Muscle of arm (tissue), 1 donor: ENCODE measurements at regions not wholly inside any gene's neighbourhood (a gene's known extent, or its start where the extent isn't known, plus 50 kb on each side); places are given as distances from the start of the nearest gene placed in this dataset.
"Not testable (repeated sequence)": the region's sequence is repeated elsewhere in the genome, so short reads cannot be mapped to it uniquely, and the experiment has no call there.

Experiments
- DNase-seq: peaks from one replicate; pipeline ENCODE4 v3.0.0-alpha.2; 2013

DNA sequence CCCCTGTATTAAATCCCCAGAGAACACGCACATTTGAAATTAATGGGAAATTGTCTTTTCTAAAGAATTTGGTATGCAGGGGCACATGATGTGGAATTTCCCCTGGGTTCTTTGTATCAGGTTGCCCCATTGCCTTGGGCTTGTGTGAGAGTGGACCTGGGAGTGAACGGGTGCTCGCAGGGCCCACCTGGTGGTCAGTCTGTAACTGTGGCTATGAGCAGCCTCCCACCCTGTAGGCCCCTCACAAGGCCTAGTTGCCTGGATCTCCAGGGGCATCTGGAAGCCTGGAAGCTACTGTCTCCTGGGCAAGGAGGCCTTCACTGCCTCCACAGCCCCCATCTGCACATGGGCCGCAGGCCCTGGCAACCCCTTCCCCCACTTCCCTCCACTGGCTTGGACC lies 96.7 kb downstream of the SLC25A47 start:
- DNase-seq, result no peak

DNA sequence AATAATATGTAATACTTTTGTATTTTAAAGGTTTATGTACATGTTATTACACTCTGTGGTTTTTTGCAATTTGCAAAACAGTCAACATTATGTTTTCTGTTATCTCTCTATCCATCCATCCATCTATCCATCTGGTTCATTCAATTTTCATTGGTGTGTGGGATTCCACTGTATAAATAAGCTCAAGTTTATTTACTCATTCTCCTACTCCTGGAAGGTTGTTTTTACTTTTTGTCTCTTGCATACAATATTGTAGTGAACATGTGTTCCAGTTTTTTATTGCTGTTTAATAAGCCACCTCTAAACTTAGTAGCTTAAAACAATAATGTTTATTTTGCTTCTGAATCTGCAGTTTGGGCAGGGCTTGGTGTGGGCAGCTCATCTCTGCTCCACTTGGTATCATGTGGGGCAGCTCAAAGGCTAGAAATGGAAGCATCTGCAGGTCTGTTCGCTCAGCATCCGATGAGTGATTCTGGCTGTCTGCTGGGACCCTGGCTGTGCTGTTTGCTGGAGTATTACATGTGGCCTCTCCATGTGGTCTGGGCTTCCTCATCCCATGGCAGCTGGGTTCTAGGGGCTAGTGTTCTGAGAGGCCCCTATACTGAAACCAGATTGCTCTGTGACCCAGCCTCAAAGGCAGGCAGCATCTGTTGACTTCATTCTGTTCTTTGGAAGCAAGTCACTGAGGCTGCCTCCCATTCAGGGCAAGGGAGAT lies 98.8 kb downstream of the SLC25A47 start:
- no peak for DNase-seq

DNA sequence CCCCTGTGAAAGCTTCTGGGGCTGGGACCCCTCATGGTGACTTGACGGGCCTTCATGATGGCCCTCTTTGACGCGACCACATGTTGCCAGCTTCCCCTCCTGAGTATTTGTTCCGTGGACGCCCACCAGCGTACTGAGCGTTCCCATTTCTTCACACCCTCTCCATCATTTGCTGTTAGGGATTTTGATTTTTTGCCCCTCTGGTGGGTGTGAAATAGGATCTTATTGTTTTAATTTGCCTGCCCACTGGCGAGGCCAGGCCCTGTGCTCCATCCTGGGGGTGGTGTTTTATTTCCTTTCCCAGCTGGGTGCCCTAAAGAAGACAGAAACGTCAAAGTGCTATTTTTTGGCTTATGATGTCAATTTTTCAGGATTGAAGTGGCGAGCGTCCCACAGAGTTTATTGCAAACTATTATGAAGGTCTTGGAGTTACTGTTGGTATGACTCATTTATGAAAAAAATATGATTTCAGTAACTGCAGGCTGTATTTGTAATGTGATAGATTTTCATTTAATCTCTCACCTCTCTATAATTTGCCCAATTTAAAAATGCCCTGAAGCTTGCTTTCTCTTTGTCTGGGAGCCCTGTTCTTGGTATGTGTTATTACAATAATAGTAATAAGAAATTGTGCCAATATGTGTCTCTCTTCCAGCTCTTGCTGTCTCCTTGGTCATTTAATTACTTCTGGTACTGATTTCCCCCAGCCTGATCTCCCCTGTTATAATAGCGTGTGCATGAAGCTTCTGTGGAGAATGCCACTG lies 99.6 kb downstream of the SLC25A47 start:
- no peak for DNase-seq

DNA sequence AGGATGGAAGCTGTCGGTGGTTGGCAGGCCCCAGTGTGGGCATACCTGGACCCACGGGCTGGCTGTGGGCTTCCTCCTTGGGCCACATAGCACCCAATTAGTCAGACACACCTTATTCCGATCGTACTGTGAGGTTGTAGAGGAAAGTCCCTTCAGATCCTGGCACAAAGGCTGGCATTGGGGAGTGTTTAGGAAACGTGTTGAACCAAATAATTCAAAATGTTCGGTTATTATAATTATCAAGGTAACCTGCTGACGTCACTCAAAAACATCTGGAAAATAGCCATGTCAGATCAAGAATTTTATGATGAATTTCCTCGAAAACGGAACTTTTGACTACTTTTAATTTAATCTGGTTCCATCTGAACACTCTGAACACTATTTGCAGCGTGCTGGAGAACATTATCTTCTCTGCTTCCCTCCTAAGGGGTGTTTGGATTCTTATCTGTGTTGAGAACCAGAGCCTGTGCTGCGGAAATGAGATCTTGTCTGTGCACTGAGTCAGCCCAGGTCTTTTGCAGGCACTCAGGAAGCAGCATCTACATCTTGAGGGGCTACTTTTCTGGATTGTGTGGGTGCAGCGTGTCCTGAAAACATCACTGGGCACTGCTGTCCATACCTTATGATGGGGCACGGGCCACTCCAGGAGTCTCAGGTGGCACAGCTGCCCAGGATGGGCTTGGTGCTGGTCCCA lies 100.3 kb downstream of the SLC25A47 start:
- no peak for DNase-seq

DNA sequence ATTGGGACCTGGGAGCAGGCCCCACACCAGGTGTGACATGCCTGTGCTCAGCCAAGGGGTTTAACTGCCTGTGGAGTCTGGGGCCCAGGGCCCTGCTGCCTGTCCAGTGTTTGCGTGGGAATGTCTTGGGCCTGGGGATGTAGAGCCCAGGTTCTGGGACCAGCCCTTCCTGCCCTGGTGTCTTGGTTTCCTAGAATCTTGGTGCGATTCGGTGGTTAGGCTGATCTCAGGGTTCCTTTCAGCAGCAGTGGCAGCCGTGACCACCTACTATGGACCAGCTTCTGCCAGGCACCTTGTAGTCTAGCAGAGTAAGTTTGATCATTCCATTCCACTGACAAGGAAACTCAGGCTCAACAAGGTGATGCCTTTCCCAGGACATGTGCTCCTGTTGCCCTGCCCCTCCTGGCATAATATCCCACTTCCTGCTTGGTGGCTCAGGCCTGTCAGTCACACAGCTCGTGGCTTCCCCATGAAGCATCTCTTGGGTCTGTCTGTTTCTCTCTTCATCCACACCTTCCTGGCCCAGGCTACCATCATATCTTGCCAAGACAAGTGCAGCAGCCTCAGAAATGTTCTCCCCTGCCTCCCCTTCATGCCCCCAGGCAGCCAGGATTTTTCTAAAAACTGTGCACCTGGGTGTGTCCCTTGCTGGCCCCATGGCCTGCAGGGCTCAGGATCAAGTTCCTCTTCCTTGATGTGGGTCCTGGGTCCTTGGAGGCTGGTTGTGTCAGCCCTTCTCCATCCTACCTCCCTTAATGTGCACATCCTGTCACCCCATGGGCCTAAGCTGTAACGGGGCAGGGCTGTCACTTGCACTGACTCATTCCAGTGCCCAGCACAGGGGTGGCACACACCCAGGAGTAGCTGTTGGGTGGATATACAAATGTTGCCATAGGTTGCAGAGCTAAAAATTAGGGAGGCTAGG lies 101.6 kb downstream of the SLC25A47 start:
- DNase-seq, result no peak

DNA sequence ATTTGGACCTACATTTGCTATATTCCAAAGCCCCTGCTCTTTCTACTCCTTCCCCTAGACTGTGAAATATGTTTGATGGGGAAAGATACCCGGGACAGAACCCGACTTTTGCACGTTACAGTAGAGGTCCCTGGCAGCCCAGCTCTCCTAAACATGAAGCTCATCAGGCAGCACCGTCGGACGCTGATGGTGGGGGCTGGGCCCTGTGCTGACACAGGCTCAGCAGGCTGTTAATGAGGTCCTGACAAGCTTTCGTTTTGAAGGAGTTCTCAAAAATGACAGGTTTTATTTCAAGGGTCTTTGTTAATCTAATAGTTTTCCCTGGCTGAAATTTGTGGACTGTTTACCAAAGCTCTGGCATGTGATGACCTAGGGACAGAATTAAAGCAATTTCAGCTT lies 102.3 kb downstream of the SLC25A47 start:
- DNase-seq, result no peak

DNA sequence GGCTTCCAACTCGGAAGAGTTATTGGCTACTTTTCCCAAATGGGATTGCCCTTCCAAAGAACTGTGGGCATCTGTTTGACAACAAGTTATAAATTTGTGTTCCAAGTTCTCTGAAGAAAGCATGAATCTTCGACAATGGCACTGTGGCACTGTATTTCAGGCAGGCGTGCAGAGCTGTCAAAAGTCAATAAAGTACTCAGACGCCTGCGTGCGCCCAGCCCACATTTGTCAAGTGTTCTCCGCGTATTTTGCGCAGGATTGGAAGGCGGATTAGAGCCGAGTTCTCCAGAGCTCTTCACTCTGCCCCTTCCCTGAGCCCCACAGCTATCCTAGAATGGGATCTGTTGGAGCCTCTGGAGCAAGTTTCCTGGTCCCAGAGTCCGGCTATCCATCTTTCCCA lies 103.2 kb downstream of the SLC25A47 start:
- no peak for DNase-seq

DNA sequence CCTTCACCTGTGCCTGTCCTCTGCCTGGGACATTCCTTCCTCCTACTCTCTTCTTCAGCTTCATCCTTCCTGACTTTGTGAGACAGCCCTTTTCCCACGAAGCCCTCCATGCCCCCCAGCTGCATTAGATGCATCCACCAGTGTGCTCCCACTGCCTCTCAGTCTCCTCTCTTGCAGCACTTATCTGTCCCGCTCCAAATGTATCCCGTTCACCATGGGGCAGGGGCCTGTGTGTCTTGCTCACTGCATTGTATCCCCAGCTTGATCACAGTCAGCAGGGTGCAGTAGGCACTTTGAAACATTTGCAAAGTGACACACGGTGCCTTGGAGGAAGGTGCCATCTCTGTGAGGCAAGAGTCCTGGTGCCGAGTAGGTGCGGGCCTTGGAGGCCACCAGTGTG lies 104.0 kb downstream of the SLC25A47 start:
- DNase-seq, result no peak

DNA sequence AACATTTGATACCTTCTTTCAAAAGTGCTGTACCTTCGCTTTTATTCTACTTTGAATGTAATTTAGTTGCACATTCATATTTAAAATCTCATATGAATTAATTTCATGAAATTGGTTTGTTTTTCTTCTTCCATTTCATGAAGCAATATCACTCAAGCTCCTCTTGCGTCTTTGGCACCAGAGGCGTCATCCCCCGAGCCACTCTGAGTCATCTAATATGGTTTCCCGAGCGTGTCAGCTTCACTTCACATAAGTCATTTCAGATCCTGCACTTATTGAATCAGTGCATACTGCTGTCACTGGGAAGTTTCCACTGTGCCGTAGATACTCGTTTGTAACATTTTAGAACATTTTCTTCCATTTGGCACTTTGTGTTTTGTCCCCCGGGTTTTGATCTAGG lies 105.6 kb downstream of the SLC25A47 start:
- no peak for DNase-seq

DNA sequence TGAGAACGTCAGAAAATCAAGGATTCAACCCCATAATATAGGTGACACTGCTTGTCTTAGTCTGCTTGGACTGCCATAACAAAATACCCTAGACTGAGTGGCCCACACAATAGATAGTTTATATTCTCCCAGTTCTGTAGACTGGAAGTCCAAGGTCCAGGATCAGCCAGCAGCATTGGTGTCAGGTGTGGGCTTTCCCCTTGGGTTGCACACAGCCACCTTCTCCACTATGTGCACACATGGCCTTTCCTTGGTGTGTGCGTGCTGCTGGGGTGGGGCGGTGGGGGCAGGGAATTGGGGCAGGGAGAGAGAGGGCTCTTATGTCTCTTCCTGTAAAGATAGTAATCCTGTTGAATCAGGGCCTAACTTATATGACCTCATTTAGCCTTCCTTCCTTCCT lies 106.4 kb downstream of the SLC25A47 start:
- DNase-seq, result no peak

DNA sequence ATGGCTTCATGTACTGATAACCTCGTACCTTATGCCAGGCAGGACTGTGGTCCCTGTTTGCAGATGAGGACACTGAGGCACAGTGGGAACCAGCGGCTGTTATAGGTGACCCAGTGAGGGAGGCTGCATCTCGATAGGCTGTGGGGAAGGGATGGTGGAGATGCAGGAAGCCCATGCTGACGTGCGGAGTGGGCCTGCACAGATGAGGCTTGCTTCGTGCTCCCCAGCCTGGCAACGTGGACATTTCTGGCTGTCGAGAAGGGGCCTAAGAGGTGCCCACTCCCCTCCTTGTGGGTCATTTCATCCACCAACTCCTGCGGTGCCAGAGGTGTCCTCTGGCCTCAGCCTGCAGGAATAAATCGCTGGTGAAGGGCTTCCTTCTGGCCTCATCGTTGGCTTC lies 107.4 kb downstream of the SLC25A47 start:
- no peak for DNase-seq

DNA sequence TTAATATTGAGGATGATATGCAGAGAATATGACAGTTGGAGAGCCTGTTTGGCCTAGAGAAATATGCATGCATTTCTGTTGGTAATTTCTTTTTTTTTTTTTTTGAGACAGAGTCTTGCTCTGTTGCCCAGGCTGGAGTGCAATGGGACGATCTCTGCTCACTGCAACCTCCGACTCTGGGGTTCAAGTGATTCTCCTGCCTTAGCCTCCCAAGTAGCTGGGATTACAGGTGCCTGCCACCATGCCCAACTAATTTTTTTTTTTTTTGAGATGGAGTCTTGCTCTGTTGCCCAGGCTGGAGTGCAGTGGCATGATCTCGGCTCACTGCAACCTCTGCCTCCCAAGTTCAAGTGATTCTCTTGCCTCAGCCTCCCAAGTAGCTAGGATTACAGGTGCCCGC lies 108.3 kb downstream of the SLC25A47 start:
- not testable (repeated sequence) for DNase-seq

DNA sequence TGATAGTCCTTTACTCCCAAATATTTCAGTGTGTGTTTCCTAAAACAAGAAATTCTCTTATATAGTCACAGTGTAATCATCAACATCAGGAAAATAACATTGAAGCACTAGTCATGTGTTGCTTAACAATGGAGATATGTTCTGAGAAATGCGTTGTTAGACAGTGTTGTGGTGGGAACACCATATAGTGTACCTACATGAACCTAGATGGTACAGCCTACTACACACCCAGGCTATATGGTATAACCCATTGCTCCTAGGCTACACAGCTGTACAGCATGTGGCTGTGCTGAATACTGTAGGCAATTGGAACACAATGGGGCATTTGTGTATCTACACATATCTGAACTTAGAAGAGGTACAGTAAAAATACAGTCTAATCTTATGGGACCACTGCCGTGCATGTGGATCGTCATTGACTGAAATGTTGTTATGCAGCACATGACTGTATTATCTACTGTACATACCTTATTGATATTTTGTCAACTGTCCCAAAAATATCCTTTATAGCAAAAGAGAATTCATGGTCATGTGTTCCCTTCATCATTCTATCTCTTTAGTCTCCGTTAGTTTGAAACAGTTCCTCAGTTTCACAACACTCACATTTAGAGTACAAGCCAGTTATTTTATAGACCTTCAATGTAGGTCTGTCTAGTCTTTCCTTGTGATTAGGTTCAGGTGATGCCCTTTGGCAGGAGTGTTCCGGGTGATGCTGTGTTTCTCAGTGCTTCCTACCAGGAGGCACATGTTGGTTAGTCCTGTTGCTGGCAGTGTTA lies 109.7 kb downstream of the SLC25A47 start:
- DNase-seq, result no peak

DNA sequence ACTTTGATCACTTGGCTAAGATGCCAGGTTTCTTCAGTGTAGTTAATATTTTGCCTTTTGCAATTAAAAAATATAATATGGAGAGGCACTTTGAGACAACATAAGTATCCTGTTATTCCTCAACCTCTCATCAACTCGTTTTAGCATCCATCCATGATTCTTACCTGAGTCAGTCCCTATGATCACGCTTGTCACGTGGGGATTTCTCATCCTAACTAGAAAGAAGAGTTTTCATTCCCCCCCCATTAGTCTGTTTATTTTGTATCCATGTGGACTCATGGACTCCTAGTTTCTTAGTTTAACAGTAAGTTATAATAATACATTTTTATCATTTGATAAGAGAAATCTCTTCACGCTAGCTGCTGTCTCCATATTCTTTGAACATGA lies 110.3 kb downstream of the SLC25A47 start:
- DNase-seq, result no peak

DNA sequence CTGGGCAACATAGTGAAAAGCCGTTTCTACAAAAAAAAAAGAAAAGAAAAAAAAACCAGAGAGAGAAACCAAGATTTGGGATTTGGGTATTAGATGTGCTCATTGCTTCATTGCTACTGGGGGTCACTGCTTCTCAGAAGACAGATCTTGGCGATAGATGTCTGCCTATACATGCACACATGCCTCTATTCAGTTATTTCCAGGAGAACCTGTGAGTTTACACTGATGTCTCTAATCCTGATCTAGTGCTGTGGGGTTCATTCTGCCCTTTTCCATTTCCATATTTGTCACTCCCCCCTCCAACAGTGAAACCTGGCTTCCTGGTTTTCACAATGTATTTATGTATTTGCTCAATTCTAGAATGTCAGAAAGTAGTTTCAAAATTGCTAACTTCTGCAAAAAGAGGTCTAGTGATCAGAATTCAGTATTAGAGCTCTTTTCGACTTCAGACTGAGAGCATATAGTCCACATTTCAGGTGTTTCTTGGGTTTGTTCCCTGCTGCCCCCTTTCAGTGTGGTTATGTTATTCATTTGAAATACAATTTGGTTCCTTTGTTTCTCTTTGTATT lies 111.0 kb downstream of the SLC25A47 start:
- DNase-seq, result no peak

DNA sequence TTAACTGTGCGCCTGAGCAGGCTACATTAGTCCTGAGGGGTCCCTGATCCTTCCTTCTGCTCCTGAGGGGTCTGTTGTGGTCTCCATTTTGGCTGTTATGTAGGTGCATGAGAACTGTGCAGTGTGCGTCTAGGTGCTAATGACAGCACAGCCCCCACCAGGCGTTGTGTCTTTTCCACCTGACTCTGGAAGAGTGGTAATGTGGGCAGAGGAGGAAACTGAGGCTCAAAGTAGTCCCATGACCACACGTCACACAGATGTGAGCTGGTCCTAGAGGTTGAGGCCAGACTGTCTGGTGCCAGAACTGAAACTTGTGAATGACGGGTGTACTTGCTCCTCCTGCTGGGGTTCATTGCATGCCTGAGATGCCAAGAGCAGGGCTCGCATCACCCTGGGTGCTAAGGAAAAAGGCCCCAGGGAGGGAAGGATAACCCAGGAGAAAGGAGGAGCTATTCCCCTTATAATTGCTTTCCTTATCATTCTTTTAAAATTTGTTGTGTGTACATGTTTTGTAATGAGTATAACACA lies 111.8 kb downstream of the SLC25A47 start:
- DNase-seq, result no peak

DNA sequence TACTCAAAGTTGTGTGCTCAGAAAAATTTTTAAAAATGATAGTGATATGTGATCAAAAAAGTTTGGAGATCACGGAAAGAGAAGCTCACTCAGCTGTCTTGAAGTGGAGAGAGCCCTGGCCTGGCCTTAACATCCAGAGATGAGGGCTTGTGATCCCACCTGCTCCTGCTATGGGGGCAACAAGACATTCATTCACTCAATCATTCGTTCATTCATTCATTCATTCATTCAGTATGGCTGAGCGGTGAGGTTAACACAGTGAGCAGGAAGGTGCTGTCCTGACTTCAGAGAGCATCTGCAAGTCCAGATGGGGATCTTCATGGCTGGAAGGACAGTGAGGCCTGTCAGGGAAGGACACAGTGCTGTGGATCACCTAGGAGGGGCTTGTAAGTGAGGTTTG lies 112.3 kb downstream of the SLC25A47 start:
- no peak for DNase-seq

DNA sequence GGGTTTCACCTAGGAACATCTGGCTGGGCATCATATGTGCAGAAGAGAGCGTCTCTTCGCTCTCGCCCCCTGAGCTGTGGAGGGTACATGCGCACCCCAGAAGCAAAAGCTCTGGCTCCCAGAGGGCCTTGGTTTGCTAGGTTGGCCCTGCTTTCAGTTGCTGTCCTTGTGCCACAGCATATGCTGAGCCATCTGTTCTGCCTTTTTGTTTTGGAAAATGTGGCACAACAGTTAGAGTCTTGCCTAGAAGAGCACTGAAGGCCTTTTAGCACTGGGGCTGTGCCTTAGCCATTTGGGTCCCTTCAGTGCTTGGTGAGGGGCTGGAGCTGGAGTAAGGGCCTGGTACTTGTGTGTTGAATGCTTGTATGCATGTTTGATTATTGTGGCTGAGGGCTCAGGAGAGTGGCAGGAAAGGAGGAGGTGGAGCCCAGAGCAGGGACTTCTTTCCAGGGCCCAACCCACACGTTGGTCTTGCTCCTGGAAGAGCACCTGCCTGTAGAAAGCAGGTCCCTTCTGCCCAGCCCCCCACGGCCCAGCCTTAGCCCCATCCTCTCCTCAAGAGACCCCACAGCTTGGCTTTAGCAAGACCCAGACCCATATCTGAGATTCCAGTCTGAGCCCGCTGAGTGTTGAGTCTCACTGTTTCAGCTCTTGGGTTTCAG lies 113.7 kb downstream of the SLC25A47 start:
- DNase-seq, result no peak

DNA sequence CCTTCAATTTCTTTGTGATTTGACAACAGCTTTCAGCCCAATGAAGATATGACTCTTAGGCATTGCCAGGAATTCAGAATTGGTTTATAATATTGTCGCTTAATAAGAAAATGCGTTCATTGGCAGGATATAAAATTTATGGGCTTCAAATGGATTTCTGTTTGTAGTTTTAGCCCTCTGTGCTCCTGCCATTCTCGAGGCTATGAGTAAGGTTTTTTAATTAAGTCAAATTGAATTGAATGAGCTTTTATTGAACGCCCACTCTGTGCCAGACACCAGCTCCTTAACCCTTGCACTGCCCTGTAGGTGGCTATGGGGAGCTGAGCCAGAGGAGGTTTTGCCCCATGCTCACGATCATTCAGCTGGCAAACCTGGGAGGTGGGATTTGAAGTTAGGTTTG lies 115.1 kb downstream of the SLC25A47 start:
- DNase-seq, result no peak
